Colonic mucosa (tissue), 4 donors: ENCODE measurements at regions not wholly inside any gene's neighbourhood (a gene's known extent, or its start where the extent isn't known, plus 50 kb on each side); places are given as distances from the start of the nearest gene placed in this dataset.
"Not testable (repeated sequence)": the region's sequence is repeated elsewhere in the genome, so short reads cannot be mapped to it uniquely, and the experiment has no call there.

ENCODE experiments used
- DNase-seq: peaks from one replicate; pipeline ENCODE4 v3.0.0-alpha.2; 2020
- H3K27ac ChIP-seq: fragments of 200-600 bp; one replicate; pipeline ENCODE4 v1.8.0; 2021
- H3K27me3 ChIP-seq: fragments of 200-600 bp; one replicate; pipeline ENCODE4 v1.8.0; 2021
- H3K36me3 ChIP-seq: fragments of 200-600 bp; one replicate; pipeline ENCODE4 v1.8.0; 2021
- H3K4me1 ChIP-seq: fragments of 200-600 bp; one replicate; pipeline ENCODE4 v1.8.0; 2021; ENCODE audit warnings: mild to moderate bottlenecking
- H3K4me3 ChIP-seq: fragments of 200-600 bp; one replicate; pipeline ENCODE4 v1.8.0; 2021
- H3K9ac ChIP-seq, 2 donors: one replicate each; pipeline ENCODE4 v1.7.0; 2013; ENCODE audit warnings: control low read depth in 2 of 2, low read depth in 2 of 2, low read length in 2 of 2
- H3K9me3 ChIP-seq: fragments of 200-600 bp; one replicate; pipeline ENCODE4 v1.8.0; 2021
- CTCF ChIP-seq: fragments of 200-600 bp; IDR thresholded peaks from one replicate; pipeline ENCODE4 v1.8.0; 2022; ENCODE audit warnings: antibody characterized with exemption, mild to moderate bottlenecking
- intact Hi-C: fragments of 100-400 bp; cut with DNase I; formaldehyde crosslinking; loops from one replicate; pipeline ENCODE4 v1.14.1; 2022
- donor health status: healthy.
- donor health status: DM: no; HTN: no; CAD: no.
- donor health status: DM: no; HTN: no; CAD: no.

GRCh38 chr3:4083225-4084015, 219.7 kb upstream of the SETMAR start:
- H3K36me3 ChIP-seq, result no peaks in the 10 kb centered on the region
- intact Hi-C loops, result no loop called here
- H3K4me3 ChIP-seq, result no peak overlapping the region
- no peak overlapping the region for H3K27ac ChIP-seq
- no peaks in the 10 kb centered on the region for H3K4me1 ChIP-seq
- no peak for DNase-seq
- no peaks in the 10 kb centered on the region for H3K9me3 ChIP-seq
- no peak overlapping the region for H3K9ac ChIP-seq
- no peaks in the 10 kb centered on the region for H3K27me3 ChIP-seq
- TF ChIP-seq CTCF, result no peak

GRCh38 chr3:4084271-4084670, 218.9 kb upstream of the SETMAR start:
- DNase-seq, result no peak

GRCh38 chr3:4086662-4087061, 216.5 kb upstream of the SETMAR start:
- H3K27me3 ChIP-seq, H3K9ac ChIP-seq, H3K9me3 ChIP-seq, H3K4me3 ChIP-seq, intact Hi-C loops, DNase-seq, H3K36me3 ChIP-seq, H3K27ac ChIP-seq, H3K4me1 ChIP-seq: not testable (repeated sequence)

More at GRCh38 chr3:4084271-4084670, 218.9 kb upstream of the SETMAR start:
- no peaks in the 10 kb centered on the region for H3K27me3 ChIP-seq
- H3K9me3 ChIP-seq, result no peaks in the 10 kb centered on the region
- TF ChIP-seq CTCF, result no peak
- H3K27ac ChIP-seq, result no peak overlapping the region
- no peak overlapping the region for H3K9ac ChIP-seq
- H3K4me3 ChIP-seq, result no peak overlapping the region
- H3K36me3 ChIP-seq, result no peaks in the 10 kb centered on the region
- intact Hi-C loops, result no loop called here
- H3K4me1 ChIP-seq, result no peaks in the 10 kb centered on the region

- H3K36me3 ChIP-seq, result no peaks in the 10 kb centered on the region
- H3K4me3 ChIP-seq, result no peak overlapping the region
- no peaks in the 10 kb centered on the region for H3K9me3 ChIP-seq
- H3K27ac ChIP-seq, result no peak overlapping the region
- DNase-seq, result no peak
- no peaks in the 10 kb centered on the region for H3K27me3 ChIP-seq
- H3K9ac ChIP-seq, result no peak overlapping the region
- H3K4me1 ChIP-seq, result no peaks in the 10 kb centered on the region
- intact Hi-C loops, result no loop called here
- no peak for TF ChIP-seq CTCF
Observed at GRCh38 chr3:4091786-4092185, 211.4 kb upstream of the SETMAR start.

- intact Hi-C loops, result no loop called here
- no peak for DNase-seq
- no peak overlapping the region for H3K27ac ChIP-seq
Observed at GRCh38 chr3:4097801-4098200, 205.4 kb upstream of the SETMAR start.

More at GRCh38 chr3:4097801-4098200, 205.4 kb upstream of the SETMAR start:
- Histone ChIP-seq H3K4me3 (no peak overlapping the region), H3K27me3 (no peaks in the 10 kb centered on the region), H3K9me3 (no peaks in the 10 kb centered on the region), H3K4me1 (no peaks in the 10 kb centered on the region), H3K36me3 (no peaks in the 10 kb centered on the region), H3K9ac (no peak overlapping the region)
- TF ChIP-seq CTCF, result no peak
